Vagina (tissue), 2 donors: ENCODE measurements at regions not wholly inside any gene's neighbourhood (a gene's known extent, or its start where the extent isn't known, plus 50 kb on each side); places are given as distances from the start of the nearest gene placed in this dataset.

Experiments used
- POLR2A ChIP-seq, 2 donors: fragments of 450-650 bp; IDR thresholded peaks; one replicate each; pipeline ENCODE4 v1.6.1; 2017; ENCODE audit warnings: antibody characterized with exemption in 2 of 2, mild to moderate bottlenecking in 2 of 2, moderate library complexity in 2 of 2
- POLR2AphosphoS5 ChIP-seq, 2 donors: sonication (generic); formaldehyde crosslinking; IDR thresholded peaks; one replicate each; pipeline ENCODE4 v1.9.0; 2017; ENCODE audit warnings: antibody characterized with exemption in 2 of 2, mild to moderate bottlenecking in 2 of 2, low read depth in 1 of 2; ENCODE audit not compliant: insufficient read depth in 1 of 2
- TF ChIP-seq, protein P1 (sequence below), 3 experiments: fragments of 450-650 bp in 2 of 3; fragments of 200-600 bp in 1 of 3; sonication (generic) in 1 of 3; IDR thresholded peaks; one replicate each; pipeline ENCODE4 v1.5.1; 2017 to 2019; ENCODE audit warnings: antibody characterized with exemption in 3 of 3, mild to moderate bottlenecking in 2 of 3, moderate library complexity in 2 of 3

DNA sequence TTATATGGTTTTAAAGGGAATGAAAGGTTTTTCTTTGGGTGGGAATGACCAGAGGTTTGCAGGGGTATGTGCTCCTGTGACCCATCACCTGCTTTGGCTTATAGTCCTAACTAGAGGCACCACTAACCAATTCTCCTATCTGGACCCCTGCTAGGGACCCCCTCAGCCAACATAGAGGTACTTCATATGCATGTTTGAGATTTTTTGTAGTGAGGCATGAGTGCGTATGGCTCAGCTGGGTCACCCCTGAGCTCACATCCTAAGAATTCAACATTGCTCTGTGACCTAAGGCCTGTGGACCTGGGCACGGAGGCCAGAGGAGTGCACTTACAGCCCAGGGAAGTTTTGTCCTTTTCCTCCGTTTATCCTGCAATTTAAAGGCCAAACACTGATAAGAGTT is 68.4 kb upstream of the EEF1E1 start:
- TF ChIP-seq POLR2A (IDR thresholded peaks at IDR 0.05) = no peak
- TF ChIP-seq, protein P1, sequence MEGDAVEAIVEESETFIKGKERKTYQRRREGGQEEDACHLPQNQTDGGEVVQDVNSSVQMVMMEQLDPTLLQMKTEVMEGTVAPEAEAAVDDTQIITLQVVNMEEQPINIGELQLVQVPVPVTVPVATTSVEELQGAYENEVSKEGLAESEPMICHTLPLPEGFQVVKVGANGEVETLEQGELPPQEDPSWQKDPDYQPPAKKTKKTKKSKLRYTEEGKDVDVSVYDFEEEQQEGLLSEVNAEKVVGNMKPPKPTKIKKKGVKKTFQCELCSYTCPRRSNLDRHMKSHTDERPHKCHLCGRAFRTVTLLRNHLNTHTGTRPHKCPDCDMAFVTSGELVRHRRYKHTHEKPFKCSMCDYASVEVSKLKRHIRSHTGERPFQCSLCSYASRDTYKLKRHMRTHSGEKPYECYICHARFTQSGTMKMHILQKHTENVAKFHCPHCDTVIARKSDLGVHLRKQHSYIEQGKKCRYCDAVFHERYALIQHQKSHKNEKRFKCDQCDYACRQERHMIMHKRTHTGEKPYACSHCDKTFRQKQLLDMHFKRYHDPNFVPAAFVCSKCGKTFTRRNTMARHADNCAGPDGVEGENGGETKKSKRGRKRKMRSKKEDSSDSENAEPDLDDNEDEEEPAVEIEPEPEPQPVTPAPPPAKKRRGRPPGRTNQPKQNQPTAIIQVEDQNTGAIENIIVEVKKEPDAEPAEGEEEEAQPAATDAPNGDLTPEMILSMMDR (IDR thresholded peaks at IDR 0.05) = no peak
- TF ChIP-seq POLR2AphosphoS5 (IDR thresholded peaks at IDR 0.05; ENCODE audit: insufficient read depth in 1 of 2, low read depth in 1 of 2) = no peak
